Astrocyte (in vitro differentiated cells and primary cell): ENCODE measurements at regions not wholly inside any gene's neighbourhood (a gene's known extent, or its start where the extent isn't known, plus 50 kb on each side); places are given as distances from the start of the nearest gene placed in this dataset.

Experiments
- DNase-seq: peaks from one replicate; pipeline ENCODE4 v3.0.0-alpha.2; 2010; ENCODE audit warnings: low read depth
- FAIRE-seq: peaks from 2 replicates; lab custom pipeline; 2011; peaks lifted over from hg19 to GRCh38; lab: Jason Lieb, UNC
- H2AFZ ChIP-seq: 2 replicates; pipeline ENCODE4 v1.6.0; 2012; ENCODE audit warnings: low read depth, low read length, inconsistent platforms
- H3K27ac ChIP-seq: 2 replicates; pipeline ENCODE4 v1.5.1; 2011; ENCODE audit warnings: low read depth, low read length, inconsistent platforms
- H3K27me3 ChIP-seq: 2 replicates; pipeline ENCODE4 v1.6.0; 2011; ENCODE audit warnings: low read length, inconsistent platforms; ENCODE audit not compliant: insufficient read depth
- H3K36me3 ChIP-seq: 2 replicates; pipeline ENCODE4 v1.5.1; 2011; ENCODE audit warnings: low read length, inconsistent platforms; ENCODE audit not compliant: insufficient read depth
- H3K4me1 ChIP-seq: 2 replicates; pipeline ENCODE4 v1.5.1; 2011; ENCODE audit warnings: low read length, inconsistent platforms; ENCODE audit not compliant: insufficient read depth
- H3K4me2 ChIP-seq: 2 replicates; pipeline ENCODE4 v1.6.0; 2012; ENCODE audit warnings: low read length, inconsistent platforms
- H3K4me3 ChIP-seq: 2 replicates; pipeline ENCODE4 v1.5.1; 2011; ENCODE audit warnings: low read depth, mild to moderate bottlenecking, low read length, inconsistent platforms; ENCODE audit not compliant: insufficient read depth
- H3K79me2 ChIP-seq: 2 replicates; pipeline ENCODE4 v1.6.0; 2012; ENCODE audit warnings: mild to moderate bottlenecking, low read length, inconsistent platforms; ENCODE audit not compliant: insufficient read depth
- H3K9ac ChIP-seq: 2 replicates; pipeline ENCODE4 v1.6.0; 2012; ENCODE audit warnings: mild to moderate bottlenecking, low read length, inconsistent platforms
- H3K9me3 ChIP-seq: 2 replicates; pipeline ENCODE4 v1.5.1; 2012; ENCODE audit warnings: low read depth, mild to moderate bottlenecking, low read length, inconsistent platforms; ENCODE audit not compliant: insufficient read depth
- H4K20me1 ChIP-seq: 2 replicates; pipeline ENCODE4 v1.6.0; 2012; ENCODE audit warnings: low read length, inconsistent platforms; ENCODE audit not compliant: insufficient read depth
- H3K27ac Mint-ChIP-seq: one replicate; pipeline ENCODE4 v1.8.0; 2021; ENCODE audit warnings: mild to moderate bottlenecking, mixed read lengths; ENCODE audit not compliant: unreplicated experiment
- H3K27me3 Mint-ChIP-seq: one replicate; pipeline ENCODE4 v1.8.0; 2021; ENCODE audit warnings: low read depth, mixed read lengths; ENCODE audit not compliant: unreplicated experiment
- H3K36me3 Mint-ChIP-seq: one replicate; pipeline ENCODE4 v1.8.0; 2021; ENCODE audit warnings: low read depth, mixed read lengths; ENCODE audit not compliant: unreplicated experiment
- H3K4me1 Mint-ChIP-seq: one replicate; pipeline ENCODE4 v1.8.0; 2021; ENCODE audit warnings: low read depth, mixed read lengths; ENCODE audit not compliant: unreplicated experiment
- H3K4me3 Mint-ChIP-seq: one replicate; pipeline ENCODE4 v1.8.0; 2021; ENCODE audit warnings: mild to moderate bottlenecking, moderate library complexity, mixed read lengths; ENCODE audit not compliant: unreplicated experiment
- H3K9me3 Mint-ChIP-seq: one replicate; pipeline ENCODE4 v1.8.0; 2021; ENCODE audit warnings: mild to moderate bottlenecking, mixed read lengths; ENCODE audit not compliant: unreplicated experiment
- EZH2 ChIP-seq: IDR thresholded peaks from 2 replicates; pipeline ENCODE4 v1.6.1; 2012; ENCODE audit warnings: mild to moderate bottlenecking, low read length, inconsistent platforms; ENCODE audit not compliant: insufficient read depth
- TF ChIP-seq, protein P1 (sequence below): IDR thresholded peaks from 2 replicates; pipeline ENCODE4 v1.5.1; 2011; ENCODE audit warnings: low read depth, mild to moderate bottlenecking, inconsistent platforms, low read length, moderate library complexity; ENCODE audit not compliant: insufficient read depth

DNA sequence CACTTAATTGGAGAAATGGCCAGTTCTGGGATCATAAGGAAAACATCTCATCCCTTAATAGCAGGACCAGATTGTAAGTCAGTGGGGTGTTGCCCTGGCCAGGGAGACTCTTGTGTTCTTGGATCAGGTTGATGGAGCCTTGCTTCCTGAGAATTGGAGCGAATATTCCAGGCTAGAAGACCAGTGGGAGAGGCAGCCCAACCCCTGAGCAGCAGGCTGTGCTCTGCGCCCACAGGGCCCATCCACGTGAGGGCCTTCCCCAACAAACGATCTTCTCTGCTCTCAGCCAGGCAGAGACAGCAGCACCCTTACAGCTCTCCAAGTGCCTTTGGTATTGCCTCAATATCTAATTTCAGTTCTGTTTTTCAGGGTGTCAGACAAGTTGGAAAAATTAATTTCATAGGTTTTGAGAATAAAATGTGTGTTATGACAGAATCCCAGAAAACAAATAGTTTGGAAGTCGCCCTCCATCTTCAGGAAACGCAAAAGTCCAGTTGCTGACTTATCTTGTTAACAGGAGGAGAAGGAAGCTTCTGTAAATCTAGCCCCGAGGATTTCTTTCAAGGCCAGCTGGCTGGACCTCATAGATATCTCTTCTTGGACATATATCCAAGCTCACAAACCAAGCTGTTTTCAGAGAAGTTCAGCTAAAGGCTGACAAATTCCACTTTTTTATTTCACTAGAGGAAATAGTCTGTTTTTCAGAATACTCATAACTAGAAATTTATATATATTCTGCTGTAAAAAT, 105.5 kb downstream of the COPS8 start:
- Mint-ChIP-seq H3K9me3 (no peaks in the 10 kb centered on the region), H3K27ac (peak overlapping the region; percentile 14), H3K4me3 (no peak overlapping the region), H3K4me1 (peaks cover 11% of the 10 kb centered on the region), H3K27me3 (peaks cover 8% of the 10 kb centered on the region), H3K36me3 (no peaks in the 10 kb centered on the region)
- FAIRE-seq (no peak), DNase-seq (no peak)
- no peak overlapping the region for H3K4me3 ChIP-seq
- TF ChIP-seq, protein P1, sequence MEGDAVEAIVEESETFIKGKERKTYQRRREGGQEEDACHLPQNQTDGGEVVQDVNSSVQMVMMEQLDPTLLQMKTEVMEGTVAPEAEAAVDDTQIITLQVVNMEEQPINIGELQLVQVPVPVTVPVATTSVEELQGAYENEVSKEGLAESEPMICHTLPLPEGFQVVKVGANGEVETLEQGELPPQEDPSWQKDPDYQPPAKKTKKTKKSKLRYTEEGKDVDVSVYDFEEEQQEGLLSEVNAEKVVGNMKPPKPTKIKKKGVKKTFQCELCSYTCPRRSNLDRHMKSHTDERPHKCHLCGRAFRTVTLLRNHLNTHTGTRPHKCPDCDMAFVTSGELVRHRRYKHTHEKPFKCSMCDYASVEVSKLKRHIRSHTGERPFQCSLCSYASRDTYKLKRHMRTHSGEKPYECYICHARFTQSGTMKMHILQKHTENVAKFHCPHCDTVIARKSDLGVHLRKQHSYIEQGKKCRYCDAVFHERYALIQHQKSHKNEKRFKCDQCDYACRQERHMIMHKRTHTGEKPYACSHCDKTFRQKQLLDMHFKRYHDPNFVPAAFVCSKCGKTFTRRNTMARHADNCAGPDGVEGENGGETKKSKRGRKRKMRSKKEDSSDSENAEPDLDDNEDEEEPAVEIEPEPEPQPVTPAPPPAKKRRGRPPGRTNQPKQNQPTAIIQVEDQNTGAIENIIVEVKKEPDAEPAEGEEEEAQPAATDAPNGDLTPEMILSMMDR: no peak
- TF ChIP-seq EZH2: no peak
- H3K4me1 ChIP-seq: no peaks in the 10 kb centered on the region
- no peak overlapping the region for H3K27ac ChIP-seq
- H3K9me3 ChIP-seq: no peaks in the 10 kb centered on the region
- H3K36me3 ChIP-seq: no peaks in the 10 kb centered on the region
- H3K4me2 ChIP-seq: no peak overlapping the region
- no peaks in the 10 kb centered on the region for H3K79me2 ChIP-seq
- no peak overlapping the region for H2AFZ ChIP-seq
- no peaks in the 10 kb centered on the region for H3K27me3 ChIP-seq
- no peak overlapping the region for H3K9ac ChIP-seq
- no peaks in the 10 kb centered on the region for H4K20me1 ChIP-seq

DNA sequence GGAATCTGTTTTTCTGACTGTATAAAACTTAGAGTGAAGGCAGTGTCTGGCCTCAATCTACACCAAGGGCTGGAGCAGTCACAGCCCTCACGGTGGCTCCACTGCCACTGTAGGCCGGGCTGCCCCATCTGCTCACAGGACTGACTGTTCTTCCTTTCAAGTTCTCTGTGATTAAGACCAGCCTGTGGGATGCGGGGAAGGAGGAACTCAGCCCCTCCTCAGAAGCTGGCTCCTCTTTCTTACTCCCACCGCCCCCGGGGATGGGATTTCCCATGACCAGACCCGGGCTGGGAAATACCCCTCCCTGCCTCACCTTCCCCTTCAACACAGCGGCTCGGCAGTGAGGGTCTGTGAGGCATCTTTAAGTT, 106.0 kb downstream of the COPS8 start:
- H3K27ac ChIP-seq: no peak overlapping the region
- H3K9me3 ChIP-seq: no peaks in the 10 kb centered on the region
- H3K9ac ChIP-seq: no peak overlapping the region
- no peak overlapping the region for H3K4me3 ChIP-seq
- H3K36me3 ChIP-seq: no peaks in the 10 kb centered on the region
- no peaks in the 10 kb centered on the region for H4K20me1 ChIP-seq
- no peaks in the 10 kb centered on the region for H3K79me2 ChIP-seq
- no peak for TF ChIP-seq EZH2
- TF ChIP-seq, protein P1: no peak
- H2AFZ ChIP-seq: no peak overlapping the region
- Mint-ChIP-seq H3K4me3 (no peak overlapping the region), H3K9me3 (no peaks in the 10 kb centered on the region), H3K36me3 (no peaks in the 10 kb centered on the region), H3K4me1 (peaks cover 15% of the 10 kb centered on the region), H3K27me3 (peaks cover 8% of the 10 kb centered on the region), H3K27ac (no peak overlapping the region)
- FAIRE-seq (no peak), DNase-seq (no peak)
- peaks cover 5% of the 10 kb centered on the region for H3K4me1 ChIP-seq
- H3K27me3 ChIP-seq: no peaks in the 10 kb centered on the region
- no peak overlapping the region for H3K4me2 ChIP-seq

DNA sequence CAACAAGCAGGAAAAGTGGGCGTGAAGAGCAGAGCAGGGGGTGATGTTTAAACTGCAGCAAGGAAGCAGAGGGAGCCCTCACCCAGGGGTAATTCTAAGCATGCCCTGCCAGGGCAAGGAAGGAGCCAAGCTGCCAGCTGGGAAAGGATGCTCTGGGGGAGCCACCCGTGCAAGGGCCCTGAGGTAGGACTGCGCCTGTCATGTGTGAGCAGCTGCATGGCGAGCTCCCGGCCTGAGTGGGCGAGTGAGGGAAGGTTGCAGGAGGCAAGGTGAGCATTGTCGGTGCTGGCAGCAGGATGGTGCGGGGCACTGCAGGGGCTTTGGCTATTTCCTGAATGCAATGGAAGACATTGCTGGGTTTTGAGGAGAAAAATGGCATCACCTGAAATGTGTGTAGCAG, 107.2 kb downstream of the COPS8 start:
- no peak overlapping the region for H2AFZ ChIP-seq
- no peak for DNase-seq
- H3K4me3 Mint-ChIP-seq: no peak overlapping the region
- H3K79me2 ChIP-seq: no peaks in the 10 kb centered on the region
- no peaks in the 10 kb centered on the region for H3K36me3 Mint-ChIP-seq
- no peak for FAIRE-seq
- no peaks in the 10 kb centered on the region for H3K9me3 Mint-ChIP-seq
- H3K9me3 ChIP-seq: no peaks in the 10 kb centered on the region
- H3K4me3 ChIP-seq: no peak overlapping the region
- no peaks in the 10 kb centered on the region for H3K27me3 ChIP-seq
- H3K36me3 ChIP-seq: no peaks in the 10 kb centered on the region
- no peak overlapping the region for H3K27ac ChIP-seq
- no peak overlapping the region for H3K9ac ChIP-seq
- no peak overlapping the region for H3K27ac Mint-ChIP-seq
- no peak overlapping the region for H3K4me2 ChIP-seq
- peaks cover 8% of the 10 kb centered on the region for H3K27me3 Mint-ChIP-seq
- peaks cover 26% of the 10 kb centered on the region for H3K4me1 Mint-ChIP-seq
- TF ChIP-seq, protein P1: no peak
- TF ChIP-seq EZH2: no peak
- no peaks in the 10 kb centered on the region for H4K20me1 ChIP-seq
- H3K4me1 ChIP-seq: peaks cover 17% of the 10 kb centered on the region
